HG03342 (cell line): ENCODE measurements at regions not wholly inside any gene's neighbourhood (a gene's known extent, or its start where the extent isn't known, plus 50 kb on each side); places are given as distances from the start of the nearest gene placed in this dataset.
"Not testable (repeated sequence)": the region's sequence is repeated elsewhere in the genome, so short reads cannot be mapped to it uniquely, and the experiment has no call there.

Experiments used
- ATAC-seq: cut with Tn5 transposase; IDR thresholded peaks from one replicate; pipeline ENCODE4 v1.9.1; 2021; ENCODE audit warnings: mild to moderate bottlenecking, moderate library complexity; ENCODE audit not compliant: unreplicated experiment

DNA sequence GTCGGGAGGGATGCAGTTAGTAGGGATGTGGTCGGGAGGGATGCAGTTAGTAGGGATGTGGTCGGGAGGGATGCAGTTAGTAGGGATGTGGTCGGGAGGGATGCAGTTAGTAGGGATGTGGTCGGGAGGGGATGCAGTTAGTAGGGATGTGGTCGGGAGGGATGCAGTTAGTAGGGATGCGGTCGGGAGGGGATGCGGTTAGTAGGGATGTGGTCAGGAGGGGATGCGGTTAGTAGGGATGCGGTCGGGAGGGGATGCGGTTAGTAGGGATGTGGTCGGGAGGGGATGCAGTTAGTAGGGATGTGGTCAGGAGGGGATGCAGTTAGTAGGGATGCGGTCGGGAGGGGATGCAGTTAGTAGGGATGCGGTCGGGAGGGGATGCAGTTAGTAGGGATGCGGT is 96.2 kb downstream of the BDH1 start:
- not testable (repeated sequence) for ATAC-seq

DNA sequence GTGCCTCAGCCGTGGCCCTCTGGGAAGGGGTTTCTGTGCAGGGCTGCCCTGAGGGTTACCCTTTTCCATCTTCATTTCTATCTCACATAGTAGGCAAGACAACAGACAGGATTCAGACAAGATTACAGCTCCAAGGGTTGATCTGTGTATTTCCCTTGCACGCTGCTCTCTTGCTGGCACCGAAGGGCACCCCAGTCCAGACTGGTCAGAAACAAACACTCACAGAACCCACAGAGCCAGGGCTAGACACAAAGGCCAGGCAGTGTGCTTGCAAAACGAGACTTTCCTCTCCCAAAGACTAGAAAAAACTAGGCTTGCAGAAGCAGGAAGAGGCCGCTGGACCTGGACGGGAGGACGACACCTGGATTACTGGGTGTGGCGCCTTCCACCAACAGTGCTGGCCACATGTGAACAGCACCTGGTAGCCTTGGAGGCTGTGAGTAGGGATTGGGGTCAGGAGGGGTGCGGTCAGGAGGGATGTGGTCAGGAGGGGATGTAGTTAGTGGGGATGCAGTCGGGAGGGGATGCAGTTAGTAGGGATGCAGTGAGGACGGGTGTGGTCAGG is 96.8 kb downstream of the BDH1 start:
- ATAC-seq: no peak

DNA sequence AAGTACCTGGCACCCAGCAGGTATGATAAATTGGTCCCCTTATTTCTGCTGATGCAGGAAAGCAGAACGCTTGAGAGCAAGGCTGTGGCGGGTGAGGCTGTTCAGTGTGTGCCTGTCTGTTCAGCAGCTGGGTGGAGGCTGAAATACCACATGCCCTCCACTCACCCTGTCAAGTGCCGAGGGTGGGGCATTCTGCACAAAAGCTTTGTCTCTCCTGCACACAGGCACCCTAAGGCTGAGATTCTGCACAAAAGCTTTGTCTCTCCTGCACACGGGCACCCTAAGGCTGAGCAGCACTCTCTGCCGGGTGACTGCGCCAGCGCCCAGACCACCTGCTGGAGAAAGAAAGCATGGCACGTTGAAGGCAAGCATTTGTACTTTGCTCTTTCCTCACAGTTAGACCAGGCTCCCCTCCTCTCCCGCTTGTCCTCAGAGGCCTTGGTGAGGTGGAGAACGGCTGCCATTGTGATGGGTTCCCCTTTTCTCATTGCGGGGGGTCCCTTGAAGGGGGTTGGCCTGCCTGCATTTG is 97.5 kb downstream of the BDH1 start:
- ATAC-seq: peak; percentile 45

DNA sequence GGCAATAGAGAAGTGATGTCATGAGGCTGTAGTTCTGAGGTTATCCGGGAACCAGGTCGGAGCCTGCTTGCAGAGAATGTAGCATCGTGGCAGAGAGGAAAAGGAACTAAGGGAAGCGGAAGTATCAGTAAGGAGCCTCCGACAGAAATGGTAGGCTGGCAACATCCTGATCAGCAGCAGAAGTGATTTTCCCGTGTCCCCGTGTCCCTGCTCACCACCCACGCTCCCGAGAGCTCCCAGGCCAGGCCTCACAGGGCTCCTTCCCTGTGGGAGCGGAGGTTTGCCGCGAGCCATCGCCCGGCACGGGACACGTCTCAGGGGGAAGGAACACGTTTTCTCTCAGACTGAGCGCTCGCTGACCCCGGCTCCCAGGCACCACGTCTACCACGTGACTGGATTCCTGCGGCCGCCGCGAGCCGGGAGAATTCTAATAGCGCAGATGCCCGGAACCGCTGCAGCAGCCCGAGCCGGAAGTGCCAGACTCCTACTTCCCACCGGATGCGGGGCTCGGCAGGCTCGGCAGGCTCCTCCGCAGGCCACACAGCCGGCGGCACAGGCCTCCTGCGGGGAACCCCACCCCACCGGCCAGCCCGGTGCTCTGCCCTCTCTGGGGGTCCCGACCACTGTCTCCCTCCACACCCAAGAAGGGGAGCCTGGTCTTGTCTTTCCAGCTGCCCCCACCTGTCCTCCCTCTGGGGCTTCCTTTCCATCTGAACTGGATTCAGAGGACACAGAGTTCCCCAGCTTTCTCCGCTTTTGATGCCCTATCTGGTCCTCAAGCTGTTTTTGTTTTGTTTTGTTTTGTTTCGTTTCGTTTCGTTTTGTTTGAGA is 99.3 kb downstream of the BDH1 start:
- ATAC-seq: peak; percentile 81

DNA sequence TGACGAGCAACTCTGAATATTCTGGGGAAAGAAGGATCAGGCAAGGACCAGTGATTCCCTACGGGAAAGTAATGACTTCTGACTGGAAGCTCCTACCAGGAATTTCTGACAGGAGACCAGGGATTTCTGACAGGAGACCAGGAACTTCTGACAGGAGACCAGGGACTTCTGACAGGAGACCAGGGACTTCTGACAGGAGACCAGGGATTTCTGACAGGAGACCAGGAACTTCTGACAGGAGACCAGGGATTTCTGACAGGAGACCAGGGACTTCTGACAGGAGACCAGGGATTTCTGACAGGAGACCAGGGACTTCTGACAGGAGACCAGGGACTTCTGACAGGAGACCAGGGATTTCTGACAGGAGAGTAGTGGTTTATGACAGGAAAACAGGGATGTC is 100.9 kb downstream of the BDH1 start:
- not testable (repeated sequence) for ATAC-seq

DNA sequence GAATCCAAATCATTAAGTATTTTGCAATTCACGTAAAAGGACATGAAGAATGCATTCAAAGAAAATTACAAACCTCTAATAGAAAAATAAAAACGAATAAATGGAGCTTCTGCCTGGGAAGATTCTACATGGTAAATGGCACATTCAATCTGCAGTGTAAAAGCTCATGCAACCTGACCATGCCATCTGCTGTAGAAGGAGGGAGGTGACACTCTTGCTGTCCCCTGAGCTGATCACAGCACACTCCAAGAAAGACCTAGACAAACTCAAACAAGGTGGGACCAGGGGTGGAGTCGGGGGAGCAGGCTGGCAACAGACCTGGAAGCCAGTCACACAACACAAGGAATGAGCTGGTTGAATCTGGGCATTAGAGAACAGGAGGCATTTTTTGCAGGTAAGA is 101.8 kb downstream of the BDH1 start:
- no peak for ATAC-seq

DNA sequence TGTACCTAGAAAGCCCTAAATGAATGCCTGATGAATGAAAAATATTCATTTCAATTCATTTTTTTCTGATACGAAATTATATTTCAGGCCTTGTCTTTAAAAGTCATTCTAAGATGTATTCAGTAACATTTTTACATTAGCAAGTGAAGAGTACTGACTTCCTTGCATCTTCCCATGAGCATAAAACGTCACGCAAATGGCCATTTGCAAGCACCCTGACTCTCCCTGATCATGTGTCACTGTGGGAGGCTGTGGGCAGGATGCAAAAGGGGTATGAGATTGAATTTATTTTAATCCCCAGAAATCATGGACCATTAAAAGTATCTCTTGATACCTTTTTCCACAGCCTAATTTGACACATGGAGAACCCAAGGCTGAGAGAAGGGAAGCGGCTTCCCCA is 105.0 kb downstream of the BDH1 start:
- no peak for ATAC-seq

DNA sequence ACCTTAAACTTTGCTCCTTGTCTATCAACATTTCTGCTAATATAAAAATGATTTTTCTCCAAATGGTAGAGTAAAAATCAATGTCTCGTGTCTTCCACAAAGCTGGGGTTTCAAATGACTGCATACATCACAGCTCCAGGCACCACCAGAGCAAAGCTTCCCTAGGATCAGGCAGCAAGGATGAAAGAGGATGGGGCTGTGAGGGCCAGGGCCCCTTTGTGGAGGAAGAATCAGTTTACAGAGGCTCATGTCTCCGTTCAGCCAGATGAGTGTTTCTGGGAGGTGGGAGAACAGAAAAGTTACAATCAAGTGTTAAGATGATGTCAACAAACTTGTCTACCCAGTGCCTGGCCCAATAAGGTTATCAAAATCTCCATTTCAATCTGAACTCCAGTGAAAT is 105.5 kb downstream of the BDH1 start:
- ATAC-seq: no peak

DNA sequence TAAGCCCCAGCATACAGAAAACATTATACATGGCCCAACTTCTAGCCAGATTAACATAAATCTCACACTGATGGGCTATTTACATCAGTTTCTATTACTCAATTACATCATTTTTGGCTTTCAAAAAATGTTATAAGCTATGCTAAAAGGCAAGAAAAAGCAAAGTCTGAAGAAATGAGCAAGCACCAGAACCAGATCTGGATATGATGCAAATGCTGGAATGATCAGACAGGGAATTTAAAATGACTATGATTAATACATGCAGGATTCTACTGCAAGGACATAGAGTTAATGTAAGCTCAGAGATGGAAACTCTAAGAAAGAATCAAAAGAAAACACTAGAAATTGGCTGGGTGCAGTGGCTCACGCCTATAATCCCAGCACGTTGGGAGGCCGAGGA is 106.6 kb downstream of the BDH1 start:
- not testable (repeated sequence) for ATAC-seq

DNA sequence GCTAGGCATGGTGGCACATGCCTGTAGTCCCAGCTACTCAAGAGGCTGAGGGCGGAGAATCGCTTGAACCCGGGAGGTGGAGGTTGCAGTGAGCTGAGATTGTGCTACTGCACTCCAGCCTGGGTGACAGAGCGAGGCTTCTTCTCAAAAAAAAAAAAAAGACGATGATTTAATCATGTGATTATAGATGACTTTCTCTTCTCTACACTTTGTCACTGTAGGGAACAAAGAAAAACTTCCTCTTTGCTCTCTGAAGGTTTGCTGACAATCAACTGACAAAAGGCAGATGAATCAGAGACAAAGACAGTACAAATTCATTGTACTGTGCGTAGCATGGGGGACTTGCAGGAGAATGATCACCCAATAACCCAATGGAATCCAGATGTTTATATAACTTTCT is 108.0 kb downstream of the BDH1 start:
- ATAC-seq: not testable (repeated sequence)

DNA sequence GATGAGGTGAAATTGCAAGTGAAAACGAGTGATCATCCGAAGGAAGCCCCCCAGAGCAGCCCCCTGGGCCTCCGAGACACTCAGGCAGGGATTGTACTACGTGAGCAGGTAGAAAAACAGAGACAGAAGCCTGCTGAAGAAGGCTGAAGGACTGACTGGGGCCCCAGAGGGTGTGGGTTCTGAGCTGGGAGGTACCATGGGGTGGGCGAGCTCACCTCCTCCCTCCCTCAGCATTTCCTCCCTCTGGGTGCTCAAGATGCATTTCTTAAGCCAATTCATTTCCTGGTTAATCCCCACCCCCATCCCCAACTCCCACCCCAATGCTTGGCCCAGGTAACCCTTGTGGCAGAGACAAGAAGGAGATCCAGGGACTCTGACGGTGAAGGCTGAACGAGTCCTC is 108.7 kb downstream of the BDH1 start:
- ATAC-seq: no peak

DNA sequence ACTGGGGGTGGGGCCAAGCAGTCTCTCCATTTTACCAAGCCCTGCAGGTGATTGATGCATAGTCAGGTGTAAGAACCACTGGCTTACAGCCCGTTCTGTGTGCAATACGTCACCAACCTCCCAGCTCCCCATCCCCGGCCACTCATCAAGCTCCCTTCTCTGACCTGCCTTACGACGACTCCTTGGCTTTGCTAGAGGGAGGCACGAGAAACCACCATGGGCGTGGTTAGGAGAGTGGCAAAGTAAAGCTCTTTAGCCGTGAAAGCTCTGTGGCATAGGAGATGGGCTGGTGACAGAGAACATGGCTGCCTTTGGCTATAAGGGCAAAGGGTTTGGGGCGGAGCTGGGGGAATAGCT is 109.1 kb downstream of the BDH1 start:
- no peak for ATAC-seq

DNA sequence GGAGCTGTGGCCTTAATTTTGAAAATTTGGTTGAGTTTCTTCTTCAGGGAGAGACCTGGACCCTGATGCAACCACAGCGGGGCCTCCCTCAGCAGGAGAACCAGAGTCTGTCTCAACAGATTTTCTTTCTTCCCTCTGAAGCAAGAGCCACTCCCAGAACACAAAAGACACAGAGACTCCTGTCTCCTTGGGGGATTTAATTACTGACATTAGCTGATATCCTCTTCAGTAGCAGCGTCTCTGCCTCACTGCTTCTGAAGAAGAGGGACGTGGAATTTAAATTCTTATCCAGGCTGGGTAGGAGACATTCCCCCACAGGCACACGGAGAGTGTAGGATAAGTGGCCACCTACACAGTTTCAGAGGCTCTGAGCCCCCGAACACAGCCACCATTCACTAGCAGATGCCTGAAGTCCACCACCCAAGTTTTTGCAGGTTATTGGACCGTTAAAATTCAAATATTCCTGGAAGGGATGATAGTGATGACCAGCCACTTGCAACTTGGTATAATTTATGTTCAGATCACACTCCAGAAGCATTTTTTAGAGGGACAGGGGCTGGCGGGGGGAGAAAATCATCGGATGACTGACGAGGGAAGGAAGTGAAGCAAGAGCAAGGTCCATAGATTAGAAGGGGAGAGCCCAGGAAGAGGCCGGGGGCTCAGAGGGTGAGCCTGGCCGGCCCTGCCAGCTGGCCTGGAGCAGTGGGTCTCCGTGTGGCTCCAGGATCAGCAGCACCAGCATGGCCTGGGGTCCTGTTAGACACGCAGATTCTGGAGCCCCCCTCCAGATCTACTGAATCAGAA is 109.7 kb downstream of the BDH1 start:
- no peak for ATAC-seq

DNA sequence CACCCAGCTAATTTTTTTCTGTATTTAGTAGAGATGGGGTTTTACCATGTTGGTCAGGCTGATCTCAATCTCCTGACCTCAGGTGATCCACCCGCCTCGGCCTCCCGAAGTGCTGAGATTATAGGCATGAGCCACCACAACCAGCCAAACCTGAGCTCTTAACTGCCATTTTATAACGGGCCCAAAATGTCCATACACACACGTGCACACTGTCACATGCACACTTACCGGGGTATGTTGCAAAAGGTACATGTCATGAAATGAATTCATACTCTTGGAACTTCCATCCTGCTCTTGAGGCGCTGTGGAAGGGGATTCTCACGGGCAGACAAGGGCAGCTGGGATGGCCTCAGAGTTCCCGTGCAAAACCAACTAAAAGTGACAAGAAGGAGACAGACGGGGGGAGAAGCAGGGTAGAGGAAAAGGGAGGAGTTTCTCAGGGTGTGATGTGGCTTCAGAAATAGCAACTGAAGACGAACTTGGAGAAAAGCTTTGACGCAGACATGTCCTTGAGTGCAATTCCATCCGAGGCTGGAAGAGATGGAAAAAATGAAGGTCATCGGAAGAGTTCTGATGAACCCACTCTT is 110.9 kb downstream of the BDH1 start:
- ATAC-seq: no peak

DNA sequence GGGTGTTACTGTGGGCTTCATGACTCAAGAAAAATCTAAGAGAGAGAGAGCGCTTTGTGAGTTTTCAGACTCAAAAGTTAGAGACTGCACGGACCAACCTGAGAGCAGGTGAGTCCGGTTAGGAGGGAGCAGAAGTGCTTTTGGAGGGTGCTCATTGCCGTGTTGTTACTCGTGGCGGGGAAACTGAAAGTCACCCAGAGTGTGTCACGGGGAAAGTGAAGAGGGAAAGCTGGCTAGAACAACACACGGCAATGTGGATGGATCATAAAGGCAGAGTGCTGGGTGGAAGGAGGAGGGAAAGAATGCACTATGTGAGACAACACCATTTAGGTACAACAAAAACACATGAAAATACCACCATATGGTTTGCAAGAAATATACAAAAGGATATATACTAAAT is 112.3 kb downstream of the BDH1 start:
- ATAC-seq: no peak

DNA sequence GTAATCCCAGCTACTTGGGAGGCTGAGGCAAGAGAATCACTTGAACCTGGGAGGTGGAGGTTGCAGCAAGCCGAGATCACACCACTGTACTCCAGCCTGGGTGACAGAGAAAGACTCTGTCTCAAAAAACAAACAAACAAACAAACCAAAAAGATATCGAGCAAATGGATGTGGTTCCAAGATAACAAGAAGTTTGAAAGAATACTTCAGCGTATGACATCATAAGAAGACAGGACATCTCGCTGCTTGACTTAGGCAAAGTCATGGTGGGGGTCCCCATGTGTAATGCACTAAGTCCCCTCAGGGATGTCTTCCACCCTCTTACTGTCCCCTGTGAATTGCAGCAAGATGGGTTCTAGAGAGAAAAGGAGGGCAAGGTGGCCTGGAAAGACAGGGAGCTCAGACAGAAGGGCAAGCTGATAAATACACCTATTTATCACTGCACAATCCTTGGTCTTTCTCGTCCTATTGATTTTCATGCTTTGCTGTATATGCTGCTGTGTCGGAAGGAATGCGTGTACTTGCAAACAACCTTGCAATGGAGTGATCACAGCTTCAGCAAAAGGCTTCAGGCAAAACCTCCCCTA is 115.0 kb downstream of the BDH1 start:
- no peak for ATAC-seq

DNA sequence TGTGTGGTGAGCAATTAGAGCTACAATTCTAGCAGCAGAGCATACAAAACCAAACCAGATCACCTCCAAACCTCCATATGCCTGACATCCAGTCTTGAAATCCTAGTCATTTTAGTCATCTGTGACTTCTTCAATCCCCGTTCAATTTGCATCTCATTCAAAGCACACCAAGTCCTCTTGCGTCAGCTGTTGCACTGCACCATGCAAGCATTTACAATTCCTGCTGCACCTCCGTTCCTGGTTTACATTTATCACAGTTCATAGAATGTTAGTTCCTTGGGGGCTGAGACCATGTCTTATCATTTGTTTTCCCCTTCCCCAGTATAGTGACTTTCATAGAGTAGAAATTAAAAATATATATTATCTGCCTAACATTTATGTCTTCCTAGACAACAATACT is 116.9 kb downstream of the BDH1 start:
- ATAC-seq: no peak

DNA sequence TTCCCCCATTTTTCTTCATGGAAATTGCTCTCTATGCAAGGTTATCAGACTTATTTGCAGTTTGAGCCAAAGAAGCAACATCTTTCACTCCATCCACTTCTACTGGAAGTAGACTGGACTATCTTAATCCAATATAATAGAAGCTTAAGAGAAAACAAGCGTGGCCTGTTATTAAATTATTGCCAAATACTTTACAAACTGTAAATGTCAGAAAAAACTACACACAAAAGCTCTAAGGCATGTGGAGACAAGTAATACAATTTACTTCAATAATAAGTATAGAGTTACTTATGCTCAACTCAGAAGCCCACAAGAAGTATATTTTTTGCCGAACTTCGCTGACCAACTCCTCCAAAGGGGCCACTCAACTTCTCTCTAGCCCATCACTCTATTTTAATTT is 120.3 kb downstream of the BDH1 start:
- no peak for ATAC-seq

DNA sequence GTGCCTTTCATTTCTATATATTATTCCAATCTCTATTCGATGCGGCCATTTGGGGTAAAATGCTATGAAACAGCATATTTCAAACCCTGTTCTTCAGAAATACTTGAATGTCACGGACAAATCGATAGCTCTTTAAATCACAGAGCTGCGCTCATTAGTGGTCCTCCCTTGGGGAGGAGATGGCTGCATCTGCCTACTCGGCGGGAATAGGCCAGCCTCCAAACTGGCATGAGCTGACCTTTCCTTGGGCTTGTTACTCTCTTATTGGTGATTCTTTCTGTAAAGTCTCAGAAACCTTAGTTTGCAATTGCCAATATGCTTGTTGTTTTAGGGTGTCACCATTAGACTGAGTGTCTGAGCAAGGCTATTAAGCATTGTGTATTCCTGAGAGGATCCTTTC is 120.9 kb downstream of the BDH1 start:
- no peak for ATAC-seq

DNA sequence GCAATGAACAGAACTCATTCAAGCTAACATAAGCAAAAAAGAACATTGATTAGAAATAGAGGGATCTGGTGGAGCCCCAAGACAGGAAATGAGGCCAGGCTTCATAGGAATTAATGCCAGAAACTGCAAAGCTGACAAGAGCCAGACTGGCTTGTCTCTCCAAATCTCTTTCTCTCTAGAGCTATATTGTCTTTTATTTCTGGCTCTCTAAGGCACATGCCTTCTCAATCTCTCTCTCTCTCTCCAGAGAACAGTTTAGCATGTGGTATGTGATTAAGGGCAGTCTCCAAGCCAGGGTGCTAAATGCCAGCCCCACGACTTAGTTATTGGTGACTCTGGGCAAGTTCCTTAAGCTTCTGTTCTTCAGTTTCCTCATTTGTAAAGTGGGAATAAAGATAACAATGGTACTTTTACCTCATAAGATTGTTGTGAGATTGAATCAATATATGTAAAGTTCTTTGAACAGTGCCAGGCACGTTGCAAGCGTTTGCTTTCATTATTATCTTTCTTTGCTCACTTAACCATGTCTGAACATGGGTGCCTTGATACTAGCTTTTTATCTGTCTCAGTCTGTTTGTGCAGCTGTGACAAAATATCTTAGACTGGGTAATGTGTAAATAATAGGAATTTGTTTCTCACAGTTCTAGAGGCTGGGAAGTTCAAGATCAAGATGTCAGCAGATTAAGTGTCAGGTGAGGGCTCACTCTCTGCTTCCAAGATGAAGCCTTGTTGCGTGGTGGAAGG is 123.2 kb downstream of the BDH1 start:
- ATAC-seq: no peak
